ENCODE measurements at regions not wholly inside any gene's neighbourhood (a gene's known extent, or its start where the extent isn't known, plus 50 kb on each side); places are given as distances from the start of the nearest gene placed in this dataset.

DNA sequence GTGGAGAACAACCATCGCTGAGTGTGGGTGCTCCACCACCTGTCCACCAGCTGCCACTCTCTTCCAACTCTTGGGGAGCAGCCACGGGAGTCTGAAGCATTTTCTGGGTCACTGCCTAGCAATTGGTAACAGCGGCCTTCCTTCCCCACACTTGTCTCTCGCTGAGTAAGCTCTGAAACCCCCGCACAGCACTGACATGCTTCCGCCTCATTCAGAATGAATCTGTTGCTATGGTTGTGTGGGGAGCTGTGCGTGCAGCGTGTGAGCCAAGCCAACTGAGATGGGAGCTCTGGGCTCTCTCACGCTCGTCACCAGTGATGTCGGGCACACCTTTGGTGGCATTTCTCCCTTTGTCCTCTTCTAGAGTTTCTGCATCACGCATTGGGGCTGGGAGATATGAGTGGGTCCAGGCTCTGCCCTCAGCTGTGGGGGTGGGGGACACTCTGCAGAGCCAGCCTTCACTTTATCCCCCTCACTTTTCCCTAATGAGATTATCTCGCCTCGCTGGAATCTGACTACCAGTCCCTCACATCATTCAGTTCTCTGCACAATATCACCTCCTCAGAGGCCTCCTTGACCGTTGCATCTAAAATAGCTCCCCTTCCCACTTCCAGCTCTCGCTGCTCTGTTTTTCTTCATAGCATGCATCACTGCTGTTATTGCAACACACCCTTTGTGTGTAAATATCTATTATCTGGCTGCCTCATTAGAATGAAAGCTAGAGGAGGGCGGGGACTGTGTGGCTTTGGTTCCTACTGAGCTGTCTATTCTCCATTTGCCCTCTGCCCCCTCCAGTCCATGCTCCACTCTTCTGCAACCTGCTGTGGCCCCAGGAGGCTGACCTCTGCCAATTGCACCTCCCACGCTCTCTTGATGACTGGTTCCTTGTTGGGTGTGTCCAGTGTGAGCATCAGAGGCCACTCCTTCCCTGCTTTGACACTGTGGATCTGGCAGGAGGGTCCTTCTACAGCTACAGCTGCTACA is 569.9 kb upstream of the CADM1 start:
- TF ChIP-seq, protein P1, sequence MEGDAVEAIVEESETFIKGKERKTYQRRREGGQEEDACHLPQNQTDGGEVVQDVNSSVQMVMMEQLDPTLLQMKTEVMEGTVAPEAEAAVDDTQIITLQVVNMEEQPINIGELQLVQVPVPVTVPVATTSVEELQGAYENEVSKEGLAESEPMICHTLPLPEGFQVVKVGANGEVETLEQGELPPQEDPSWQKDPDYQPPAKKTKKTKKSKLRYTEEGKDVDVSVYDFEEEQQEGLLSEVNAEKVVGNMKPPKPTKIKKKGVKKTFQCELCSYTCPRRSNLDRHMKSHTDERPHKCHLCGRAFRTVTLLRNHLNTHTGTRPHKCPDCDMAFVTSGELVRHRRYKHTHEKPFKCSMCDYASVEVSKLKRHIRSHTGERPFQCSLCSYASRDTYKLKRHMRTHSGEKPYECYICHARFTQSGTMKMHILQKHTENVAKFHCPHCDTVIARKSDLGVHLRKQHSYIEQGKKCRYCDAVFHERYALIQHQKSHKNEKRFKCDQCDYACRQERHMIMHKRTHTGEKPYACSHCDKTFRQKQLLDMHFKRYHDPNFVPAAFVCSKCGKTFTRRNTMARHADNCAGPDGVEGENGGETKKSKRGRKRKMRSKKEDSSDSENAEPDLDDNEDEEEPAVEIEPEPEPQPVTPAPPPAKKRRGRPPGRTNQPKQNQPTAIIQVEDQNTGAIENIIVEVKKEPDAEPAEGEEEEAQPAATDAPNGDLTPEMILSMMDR (IDR thresholded peaks at IDR 0.05; ENCODE audit: control insufficient read depth, insufficient read depth, low read depth, low read length, missing control alignments), result no peak
- DNase-seq (ENCODE audit: low read depth), result no peak
- no peak overlapping the region for H3K4me3 ChIP-seq (ENCODE audit: control insufficient read depth, low read depth, low read length)

DNA sequence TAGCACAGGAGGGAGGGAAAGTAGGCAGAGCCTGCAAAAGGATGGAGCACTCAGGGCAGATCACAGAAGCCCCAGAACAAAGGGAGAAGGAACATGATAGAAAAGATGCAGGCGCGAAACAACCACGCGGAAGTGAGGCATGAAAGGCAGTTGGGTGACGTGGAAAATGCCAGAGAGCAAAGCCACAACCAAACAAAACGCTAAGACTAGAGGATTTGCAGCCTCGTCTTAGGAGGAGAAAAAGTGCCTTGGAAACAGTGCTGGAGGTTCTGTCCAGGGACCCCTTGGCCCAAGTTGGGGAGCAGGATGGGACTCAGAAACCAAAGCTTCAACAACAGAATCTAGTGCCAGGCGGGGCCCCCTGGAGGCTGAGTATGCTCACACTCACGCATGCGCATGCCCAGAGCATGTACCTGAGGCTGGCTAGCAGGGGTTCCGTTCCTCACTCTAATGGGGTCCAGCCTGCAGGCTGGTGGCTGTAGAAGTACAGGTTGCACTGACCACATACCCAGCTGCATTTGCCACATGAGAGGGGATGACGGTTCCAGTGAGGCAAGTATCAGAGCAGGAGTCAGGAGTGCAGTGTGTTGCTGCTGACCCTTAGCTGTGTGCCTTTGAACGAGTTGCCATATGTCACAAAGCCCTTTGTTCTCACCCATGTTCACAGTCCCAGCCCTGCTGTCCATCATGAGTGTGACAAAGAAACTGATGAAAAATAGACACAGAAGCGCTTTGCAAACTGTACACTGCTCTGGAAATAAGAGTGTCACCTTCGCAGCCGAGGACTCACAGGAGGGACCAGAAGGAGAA is 568.6 kb upstream of the CADM1 start:
- TF ChIP-seq, protein P1 (IDR thresholded peaks at IDR 0.05; ENCODE audit: control insufficient read depth, insufficient read depth, low read depth, low read length, missing control alignments), result no peak
- H3K4me3 ChIP-seq (ENCODE audit: control insufficient read depth, low read depth, low read length), result no peak overlapping the region
- DNase-seq (ENCODE audit: low read depth), result no peak

- H3K4me3 ChIP-seq (ENCODE audit: control insufficient read depth, low read depth, low read length), result no peak overlapping the region
- TF ChIP-seq, protein P1 (IDR thresholded peaks at IDR 0.05; ENCODE audit: control insufficient read depth, insufficient read depth, low read depth, low read length, missing control alignments), result no peak
- no peak for DNase-seq (ENCODE audit: low read depth)
These were observed 567.9 kb upstream of the CADM1 start for GRCh38 chr11:116072133-116072532.

DNA sequence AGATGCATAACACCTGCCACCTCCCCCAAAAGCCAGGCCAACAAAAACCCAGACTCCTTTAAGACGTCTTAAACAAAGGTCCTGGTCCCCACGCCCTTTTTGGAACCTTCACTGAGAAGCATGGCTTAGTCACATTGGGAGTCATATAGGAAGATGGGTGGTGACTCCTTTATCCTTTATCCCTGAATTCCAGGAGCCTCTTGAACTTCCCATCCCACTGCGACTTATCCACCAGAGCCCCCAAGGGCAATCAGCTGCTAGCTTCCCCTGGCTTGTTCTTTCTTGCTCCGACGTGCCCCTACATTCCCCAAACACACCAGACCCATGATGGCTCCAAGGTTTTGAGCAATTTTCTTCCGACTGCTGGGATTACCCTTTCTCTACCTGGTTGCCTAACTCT is 567.0 kb upstream of the CADM1 start:
- no peak for DNase-seq (ENCODE audit: low read depth)
- H3K4me3 ChIP-seq (ENCODE audit: control insufficient read depth, low read depth, low read length), result no peak overlapping the region
- TF ChIP-seq, protein P1 (IDR thresholded peaks at IDR 0.05; ENCODE audit: control insufficient read depth, insufficient read depth, low read depth, low read length, missing control alignments), result no peak

DNA sequence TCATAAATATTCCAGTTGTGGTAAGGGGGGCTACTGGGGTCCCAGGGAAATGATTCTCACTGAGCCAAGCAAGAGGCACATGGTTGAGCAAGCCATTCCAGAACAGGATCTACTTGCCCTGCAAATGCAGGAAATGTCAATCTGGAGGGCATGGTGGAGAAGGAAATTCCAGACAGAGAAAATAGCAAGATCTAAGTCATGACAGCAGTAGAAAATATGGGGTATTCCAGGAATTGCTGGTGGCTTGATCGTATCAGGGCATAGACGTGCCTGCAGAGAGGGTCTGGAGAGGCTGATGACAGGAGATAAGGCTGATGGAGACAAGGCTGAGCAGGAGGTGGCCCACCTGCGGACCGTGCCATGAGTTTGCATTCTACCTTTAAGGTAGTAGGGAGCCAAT is 566.3 kb upstream of the CADM1 start:
- no peak overlapping the region for H3K4me3 ChIP-seq (ENCODE audit: control insufficient read depth, low read depth, low read length)
- DNase-seq (ENCODE audit: low read depth), result no peak
- TF ChIP-seq, protein P1 (IDR thresholded peaks at IDR 0.05; ENCODE audit: control insufficient read depth, insufficient read depth, low read depth, low read length, missing control alignments), result no peak

GRCh38 chr11:116066777-116067176 is 562.6 kb upstream of the CADM1 start:
- TF ChIP-seq, protein P1 (IDR thresholded peaks at IDR 0.05; ENCODE audit: control insufficient read depth, insufficient read depth, low read depth, low read length, missing control alignments), result no peak
- H3K4me3 ChIP-seq (ENCODE audit: control insufficient read depth, low read depth, low read length), result no peak overlapping the region
- no peak for DNase-seq (ENCODE audit: low read depth)

Measured in AG09309 (cell line).